ENCODE measurements at regions not wholly inside any gene's neighbourhood (a gene's known extent, or its start where the extent isn't known, plus 50 kb on each side); places are given as distances from the start of the nearest gene placed in this dataset.

GRCh38 chr2:120963997-120964705 is 228.5 kb downstream of the GLI2 start:
- TF ChIP-seq CTCF (IDR thresholded peaks at IDR 0.05; ENCODE audit: insufficient read depth, low read depth, low read length) = no peak
- POLR2A ChIA-PET = no interaction called here

GRCh38 chr2:120964819-120965218 is 229.2 kb downstream of the GLI2 start:
- Histone ChIP-seq H3K4me3 (ENCODE audit: low read depth, low read length) (no peak overlapping the region), H3K27me3 (ENCODE audit: control insufficient read depth, insufficient read depth, low read length) (no peaks in the 10 kb centered on the region), H3K36me3 (ENCODE audit: control insufficient read depth, insufficient read depth, low read length) (peaks cover 21% of the 10 kb centered on the region)
- ChIA-PET POLR2A (no interaction called here), CTCF (no interaction called here)
- no peak for TF ChIP-seq CTCF (IDR thresholded peaks at IDR 0.05; ENCODE audit: insufficient read depth, low read depth, low read length)
- DNase-seq (ENCODE audit: low read depth) = peak; percentile 4

More at GRCh38 chr2:120963997-120964705, 228.5 kb downstream of the GLI2 start:
- CTCF ChIA-PET = no interaction called here
- no peaks in the 10 kb centered on the region for H3K27me3 ChIP-seq (ENCODE audit: control insufficient read depth, insufficient read depth, low read length)
- peaks cover 17% of the 10 kb centered on the region for H3K36me3 ChIP-seq (ENCODE audit: control insufficient read depth, insufficient read depth, low read length)
- no peak for DNase-seq (ENCODE audit: low read depth)
- H3K4me3 ChIP-seq (ENCODE audit: low read depth, low read length) = no peak overlapping the region

GRCh38 chr2:120966510-120967254 is 231.0 kb downstream of the GLI2 start:
- POLR2A ChIA-PET = no interaction called here
- Histone ChIP-seq H3K4me3 (ENCODE audit: low read depth, low read length) (no peak overlapping the region), H3K27me3 (ENCODE audit: control insufficient read depth, insufficient read depth, low read length) (no peaks in the 10 kb centered on the region), H3K36me3 (ENCODE audit: control insufficient read depth, insufficient read depth, low read length) (peaks cover 26% of the 10 kb centered on the region)
- TF ChIP-seq CTCF (IDR thresholded peaks at IDR 0.05; ENCODE audit: insufficient read depth, low read depth, low read length) = no peak
- DNase-seq (ENCODE audit: low read depth) = no peak
- CTCF ChIA-PET = no interaction called here

GRCh38 chr2:120968307-120969015 is 232.8 kb downstream of the GLI2 start:
- no peak for TF ChIP-seq CTCF (IDR thresholded peaks at IDR 0.05; ENCODE audit: insufficient read depth, low read depth, low read length)
- Histone ChIP-seq H3K4me3 (ENCODE audit: low read depth, low read length) (no peak overlapping the region), H3K27me3 (ENCODE audit: control insufficient read depth, insufficient read depth, low read length) (no peaks in the 10 kb centered on the region), H3K36me3 (ENCODE audit: control insufficient read depth, insufficient read depth, low read length) (peaks cover 40% of the 10 kb centered on the region)
- ChIA-PET CTCF (interaction anchor here (1.3 kb wide), 1 partner anchor 232 kb away, joined by 3 read pairs; no protein-coding TSS in a partner anchor), POLR2A (no interaction called here)
- DNase-seq (ENCODE audit: low read depth) = no peak

Data from BJ (cell line).